NCI-H128 (cell line): ENCODE measurements at regions not wholly inside any gene's neighbourhood (a gene's known extent, or its start where the extent isn't known, plus 50 kb on each side); places are given as distances from the start of the nearest gene placed in this dataset.
"Not testable (repeated sequence)": the region's sequence is repeated elsewhere in the genome, so short reads cannot be mapped to it uniquely, and the experiment has no call there.

Experiments
- DNase-seq: peaks from one replicate; lab custom pipeline; 2025; ENCODE audit not compliant: unreplicated experiment; lab: John Stamatoyannopoulos, UW

DNA sequence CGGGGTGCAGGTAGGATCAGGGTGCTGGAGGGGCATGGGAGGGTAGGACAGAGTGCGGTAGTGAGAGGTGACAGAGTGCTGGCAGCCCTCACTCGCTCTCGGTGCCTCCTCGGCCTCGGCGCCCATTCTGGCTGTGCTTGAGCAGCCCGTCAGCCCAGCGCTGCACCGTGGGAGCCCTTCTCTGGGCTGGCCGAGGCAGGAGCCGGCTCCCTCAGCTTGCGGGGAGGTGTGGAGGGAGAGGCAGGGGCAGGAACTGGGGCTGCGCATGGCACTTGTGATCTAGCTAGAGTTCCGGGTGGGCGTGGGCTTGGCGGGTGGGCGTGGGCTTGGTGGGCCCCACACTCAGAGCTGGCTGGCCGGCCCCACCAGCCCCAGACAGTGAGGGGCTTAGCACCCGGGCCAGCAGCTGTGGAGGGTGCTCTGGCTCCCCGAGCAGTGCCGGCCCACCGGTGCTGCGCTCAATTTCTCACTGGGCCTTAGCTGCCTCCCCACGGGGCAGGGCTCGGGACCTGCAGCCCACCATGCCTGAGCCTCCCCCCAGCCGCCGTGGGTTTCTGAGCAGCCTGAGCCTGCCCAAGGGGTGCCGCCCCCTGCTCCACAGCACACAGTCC lies 112.8 kb upstream of the DUSP22 start:
- DNase-seq: no peak

DNA sequence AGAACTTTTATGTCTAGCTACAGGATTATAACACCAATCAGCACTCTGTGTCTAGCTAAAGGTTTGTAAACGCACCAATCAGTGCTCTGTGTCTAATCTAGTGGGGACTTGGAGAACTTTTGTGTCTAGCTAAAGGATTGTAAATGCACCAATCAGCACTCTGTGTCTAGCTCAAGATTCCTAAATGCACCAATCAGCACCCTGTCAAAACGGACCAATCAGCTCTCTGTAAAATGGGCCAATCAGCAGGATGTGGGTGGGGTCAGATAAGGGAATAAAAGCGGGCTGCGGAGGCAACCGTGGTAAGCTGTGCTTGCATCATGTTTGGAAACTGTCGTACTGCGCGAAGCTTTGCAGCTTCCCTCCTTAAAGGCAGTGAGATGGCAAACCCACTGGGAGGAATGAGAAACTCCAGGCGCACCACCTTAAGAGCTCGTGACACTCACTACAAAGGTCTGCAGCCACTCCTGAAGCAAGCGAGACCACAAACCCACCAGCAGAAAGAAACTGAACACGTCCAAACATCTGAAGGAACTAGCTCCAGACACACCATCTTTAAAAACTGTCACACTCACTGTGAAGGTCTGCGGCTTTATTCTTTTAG lies 112.1 kb upstream of the DUSP22 start:
- DNase-seq: not testable (repeated sequence)

DNA sequence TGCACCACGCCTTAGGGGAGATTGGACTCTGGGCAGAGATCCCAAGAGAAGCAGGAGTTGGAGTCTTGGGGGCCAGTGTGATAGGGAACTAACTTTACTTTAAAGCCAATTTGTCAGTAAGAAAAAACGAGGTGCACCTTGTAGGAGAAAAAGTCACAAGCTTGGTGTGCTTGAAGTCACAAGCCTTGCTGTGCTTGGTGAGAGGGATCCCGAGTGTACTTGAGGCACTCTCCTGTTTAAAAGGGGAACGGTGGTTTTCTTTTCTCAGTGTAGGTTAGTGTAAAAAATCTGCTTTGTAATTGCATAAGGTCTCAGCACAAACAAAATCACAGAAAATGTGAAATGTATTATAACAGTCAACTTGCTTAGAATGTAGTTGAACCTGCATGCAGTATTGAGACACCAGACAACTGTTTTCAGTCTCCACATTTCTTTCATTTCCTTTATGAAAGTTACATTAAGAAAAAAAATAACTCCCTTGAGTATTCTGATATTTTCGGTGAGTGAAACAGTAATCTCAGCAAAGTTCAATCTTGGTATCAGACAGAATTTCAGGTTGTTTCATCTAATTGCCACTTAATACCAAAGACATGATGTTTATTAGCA lies 111.1 kb upstream of the DUSP22 start:
- DNase-seq: no peak

DNA sequence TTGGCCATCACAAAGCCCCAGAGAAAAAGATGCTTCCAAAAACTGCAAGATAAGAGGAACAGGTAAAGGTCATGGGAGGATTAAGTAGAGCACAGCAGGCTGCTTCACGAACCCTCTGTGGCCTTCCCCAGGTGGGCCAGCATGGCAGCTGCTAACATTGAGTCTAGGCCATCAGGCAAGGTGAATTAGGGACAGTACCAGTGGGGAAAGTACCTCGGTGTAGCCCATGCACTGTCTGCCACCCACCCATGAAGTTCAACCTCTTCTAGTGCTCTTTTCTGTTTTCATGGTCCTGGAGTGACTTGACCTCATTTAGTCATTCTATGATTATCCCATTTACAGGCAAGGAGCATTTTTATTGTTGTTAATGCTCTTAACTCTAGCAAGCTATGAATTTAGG lies 108.6 kb upstream of the DUSP22 start:
- no peak for DNase-seq

DNA sequence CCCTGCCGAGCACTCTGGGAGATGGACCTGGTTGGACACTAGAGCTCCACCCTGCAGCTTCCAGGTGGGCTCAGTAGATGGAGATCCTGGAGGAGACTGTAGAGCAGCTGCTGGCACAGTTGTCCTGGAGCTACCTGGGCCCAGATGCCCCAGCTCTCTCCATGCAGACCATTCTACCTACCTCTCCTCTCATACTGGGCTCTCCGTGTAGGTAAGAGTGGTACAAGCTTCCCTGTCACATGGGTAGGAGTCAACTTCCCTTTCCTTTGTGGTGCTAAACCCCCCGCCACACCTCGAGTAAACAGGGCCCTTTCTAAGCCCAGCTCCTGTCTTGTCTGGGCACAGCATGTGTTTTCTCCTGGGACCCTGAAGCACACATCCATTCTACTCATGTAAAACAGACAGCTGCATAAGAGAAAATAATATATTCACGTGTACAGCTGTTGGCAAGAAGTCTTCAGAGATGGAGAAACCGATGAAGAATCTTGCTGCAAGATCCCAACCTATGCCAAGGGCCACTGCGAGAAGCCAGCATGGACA lies 108.1 kb upstream of the DUSP22 start:
- DNase-seq: no peak

DNA sequence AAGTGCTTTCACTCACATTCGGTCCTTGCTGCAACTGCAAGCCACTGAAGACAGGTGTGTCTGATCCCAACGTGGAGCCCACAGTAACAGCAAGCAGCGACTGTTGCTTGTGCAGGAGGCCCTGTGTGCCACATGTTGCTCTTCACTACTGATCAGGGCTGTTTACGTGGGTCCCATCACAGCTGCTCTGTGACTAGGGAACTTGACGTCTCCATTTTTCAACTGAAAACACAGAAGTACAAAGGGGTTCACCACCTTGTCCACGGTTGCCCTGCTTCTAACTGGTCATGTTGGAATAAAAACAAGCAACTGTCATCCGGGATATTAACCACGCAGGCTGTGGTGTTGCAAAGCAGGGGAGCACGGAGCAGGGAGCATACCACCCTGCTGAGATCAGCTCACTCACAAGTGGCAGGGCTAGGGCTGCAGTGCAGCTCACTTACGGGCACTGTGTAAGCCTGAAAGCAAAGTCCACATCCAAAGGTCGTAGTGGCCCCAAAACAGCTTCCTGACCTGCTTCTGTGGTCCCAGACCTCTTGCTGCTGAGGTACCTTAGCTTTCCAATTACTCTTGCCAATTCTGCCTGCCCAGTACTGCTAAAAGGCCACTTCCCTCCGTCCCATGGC lies 105.8 kb upstream of the DUSP22 start:
- DNase-seq: no peak

- DNase-seq: no peak
These were observed 105.0 kb upstream of the DUSP22 start for GRCh38 chr6:187210-187861.

DNA sequence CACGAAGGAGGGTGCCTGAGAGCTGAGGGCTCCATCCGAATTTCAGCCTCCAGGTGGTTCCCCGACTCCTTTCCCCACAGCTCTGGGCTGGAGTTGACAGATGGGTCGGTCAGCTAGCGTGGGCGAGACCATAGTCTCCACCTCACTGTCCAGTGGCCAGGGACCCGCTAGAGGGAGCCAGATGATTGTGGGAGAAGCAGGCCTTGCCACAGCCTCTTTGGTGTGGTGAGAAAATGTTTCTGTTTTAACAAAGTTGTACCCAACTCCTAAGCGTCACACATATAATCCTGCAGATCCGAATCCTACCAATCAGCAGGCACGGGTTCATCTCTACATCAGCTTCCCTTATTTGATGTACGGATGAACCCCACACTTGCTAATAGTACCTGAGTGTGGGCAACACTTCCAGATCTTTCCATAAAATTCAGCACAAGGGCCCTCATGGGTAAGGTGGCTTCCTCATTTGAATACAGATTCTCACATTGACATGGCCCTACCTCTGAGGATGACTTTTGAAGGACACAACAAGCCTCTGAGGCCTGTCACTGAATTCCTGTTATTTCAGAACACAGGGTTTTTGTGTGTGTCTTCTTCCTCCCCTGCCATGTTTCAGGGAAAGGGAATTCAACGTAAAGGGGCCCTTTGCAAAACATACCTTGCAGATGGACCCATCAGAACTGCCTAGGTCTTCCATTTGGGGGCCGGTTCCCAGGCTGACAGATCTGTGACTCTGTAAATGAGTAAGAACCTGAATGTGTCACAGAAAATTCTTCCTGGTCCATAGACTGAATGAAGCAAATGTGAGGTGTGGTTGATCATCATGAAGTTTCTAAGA lies 103.2 kb upstream of the DUSP22 start:
- peak; percentile 2 for DNase-seq

DNA sequence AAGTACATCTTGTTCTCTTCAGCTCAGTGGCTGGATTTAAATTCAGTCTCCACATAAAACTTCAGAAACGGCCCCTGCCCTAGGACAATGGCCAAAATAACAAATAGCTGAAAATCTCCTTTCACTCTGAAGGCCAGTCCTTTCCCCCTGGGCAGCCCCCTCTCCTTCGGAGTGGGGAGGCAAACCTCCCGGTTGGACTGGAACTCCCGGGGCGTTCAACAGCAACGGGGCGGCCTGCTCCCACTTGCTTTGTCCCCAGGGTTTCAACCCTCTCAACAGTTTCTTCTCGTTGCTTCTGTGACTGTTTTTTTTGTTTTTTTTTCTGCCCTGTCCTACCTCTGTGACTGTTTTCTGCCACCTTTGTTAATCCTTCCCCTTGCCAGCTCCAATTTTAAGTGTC lies 102.6 kb upstream of the DUSP22 start:
- DNase-seq: no peak

DNA sequence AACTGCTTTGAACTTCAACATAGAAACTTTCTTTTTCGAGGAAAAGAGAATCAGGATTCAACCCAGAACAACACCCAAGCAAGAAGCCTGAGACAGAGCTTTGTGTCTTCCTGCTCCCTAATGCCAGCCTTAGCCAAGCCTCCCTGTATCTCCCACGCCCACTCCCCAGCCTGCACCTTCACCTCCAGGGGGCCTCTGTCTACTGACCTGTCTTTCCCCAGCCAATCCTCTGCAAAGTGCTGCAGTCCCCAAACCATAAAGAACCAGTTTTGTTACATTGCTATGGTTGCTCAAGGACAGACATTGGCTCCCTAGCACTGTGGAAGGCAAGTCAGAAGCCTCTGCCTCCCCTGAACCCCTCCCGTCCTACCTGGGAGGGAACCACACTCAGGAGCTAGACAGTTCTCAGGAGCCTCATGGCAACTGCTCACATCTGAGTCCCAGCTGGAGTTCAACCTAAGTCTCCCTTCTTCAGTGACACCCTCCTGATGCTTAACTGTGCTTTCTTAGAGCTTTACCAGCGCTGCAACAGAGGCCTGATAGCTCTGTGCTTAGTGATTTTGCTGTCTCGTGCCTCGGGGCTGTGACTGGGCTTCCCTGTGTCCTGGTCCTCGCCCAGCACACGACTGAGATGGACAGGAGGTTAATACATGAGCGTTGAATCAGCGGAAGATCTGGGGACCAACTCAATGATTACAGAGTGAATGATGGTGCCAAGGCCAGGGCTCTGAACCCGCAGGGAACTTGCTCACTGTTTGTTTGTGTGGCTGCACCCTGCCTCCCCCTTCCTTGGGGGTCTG lies 101.5 kb upstream of the DUSP22 start:
- no peak for DNase-seq

GRCh38 chr6:191487-192312 lies 100.6 kb upstream of the DUSP22 start:
- DNase-seq: no peak

- DNase-seq: no peak
These were observed 100.0 kb upstream of the DUSP22 start for GRCh38 chr6:192313-192664.

GRCh38 chr6:193180-193579 lies 99.1 kb upstream of the DUSP22 start:
- DNase-seq: no peak

DNA sequence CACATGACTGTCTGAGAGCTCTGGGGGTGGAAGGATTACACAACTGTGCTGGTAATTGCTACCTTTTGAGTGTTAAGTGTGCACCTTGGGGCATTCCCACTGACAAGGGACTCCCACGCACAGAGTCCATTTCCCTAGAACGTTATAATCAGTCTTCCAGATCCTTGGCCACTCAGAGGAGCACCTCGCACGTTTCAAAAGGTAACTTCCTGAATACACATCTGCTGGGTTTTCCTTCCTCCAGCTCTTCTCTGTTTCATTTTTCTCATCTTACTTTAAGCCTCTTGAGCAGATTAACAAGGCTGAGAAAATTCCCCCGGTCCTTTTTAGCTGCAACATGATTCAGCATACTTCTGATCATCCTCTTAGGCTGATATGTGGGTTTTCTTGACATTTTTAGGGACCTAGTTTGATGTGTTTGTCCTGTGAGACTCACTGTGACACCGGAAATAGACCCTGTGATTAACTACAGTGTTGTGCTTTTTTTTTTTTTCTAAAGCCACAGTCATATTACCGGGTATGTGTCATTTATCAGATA lies 98.4 kb upstream of the DUSP22 start:
- DNase-seq: no peak

GRCh38 chr6:195861-196360 lies 96.4 kb upstream of the DUSP22 start:
- no peak for DNase-seq

DNA sequence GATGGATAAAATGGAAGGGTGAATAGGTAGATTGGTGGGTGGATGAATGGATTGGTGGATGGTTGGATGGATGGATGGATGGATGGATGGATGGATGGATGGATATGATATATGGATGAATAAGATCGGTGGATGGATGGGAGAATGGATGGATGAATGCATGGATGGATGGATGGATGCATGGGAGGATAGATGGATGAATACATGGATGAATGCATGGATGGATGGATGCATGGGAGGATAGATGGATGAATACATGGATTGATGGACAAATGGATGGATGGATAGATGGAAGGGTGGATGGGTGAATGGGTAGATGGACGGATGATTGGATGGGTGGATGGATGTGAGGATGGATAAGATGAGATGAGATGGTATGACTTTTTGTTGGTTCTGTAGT lies 95.7 kb upstream of the DUSP22 start:
- no peak for DNase-seq

- DNase-seq: no peak
These were observed 88.6 kb upstream of the DUSP22 start for GRCh38 chr6:203661-204060.

- no peak for DNase-seq
These were observed 86.0 kb upstream of the DUSP22 start for GRCh38 chr6:206264-206663.

- no peak for DNase-seq
These were observed 83.9 kb upstream of the DUSP22 start for GRCh38 chr6:208364-208763.
